ENCODE measurements at regions not wholly inside any gene's neighbourhood (a gene's known extent, or its start where the extent isn't known, plus 50 kb on each side); places are given as distances from the start of the nearest gene placed in this dataset.
"Not testable (repeated sequence)": the region's sequence is repeated elsewhere in the genome, so short reads cannot be mapped to it uniquely, and the experiment has no call there.

DNA sequence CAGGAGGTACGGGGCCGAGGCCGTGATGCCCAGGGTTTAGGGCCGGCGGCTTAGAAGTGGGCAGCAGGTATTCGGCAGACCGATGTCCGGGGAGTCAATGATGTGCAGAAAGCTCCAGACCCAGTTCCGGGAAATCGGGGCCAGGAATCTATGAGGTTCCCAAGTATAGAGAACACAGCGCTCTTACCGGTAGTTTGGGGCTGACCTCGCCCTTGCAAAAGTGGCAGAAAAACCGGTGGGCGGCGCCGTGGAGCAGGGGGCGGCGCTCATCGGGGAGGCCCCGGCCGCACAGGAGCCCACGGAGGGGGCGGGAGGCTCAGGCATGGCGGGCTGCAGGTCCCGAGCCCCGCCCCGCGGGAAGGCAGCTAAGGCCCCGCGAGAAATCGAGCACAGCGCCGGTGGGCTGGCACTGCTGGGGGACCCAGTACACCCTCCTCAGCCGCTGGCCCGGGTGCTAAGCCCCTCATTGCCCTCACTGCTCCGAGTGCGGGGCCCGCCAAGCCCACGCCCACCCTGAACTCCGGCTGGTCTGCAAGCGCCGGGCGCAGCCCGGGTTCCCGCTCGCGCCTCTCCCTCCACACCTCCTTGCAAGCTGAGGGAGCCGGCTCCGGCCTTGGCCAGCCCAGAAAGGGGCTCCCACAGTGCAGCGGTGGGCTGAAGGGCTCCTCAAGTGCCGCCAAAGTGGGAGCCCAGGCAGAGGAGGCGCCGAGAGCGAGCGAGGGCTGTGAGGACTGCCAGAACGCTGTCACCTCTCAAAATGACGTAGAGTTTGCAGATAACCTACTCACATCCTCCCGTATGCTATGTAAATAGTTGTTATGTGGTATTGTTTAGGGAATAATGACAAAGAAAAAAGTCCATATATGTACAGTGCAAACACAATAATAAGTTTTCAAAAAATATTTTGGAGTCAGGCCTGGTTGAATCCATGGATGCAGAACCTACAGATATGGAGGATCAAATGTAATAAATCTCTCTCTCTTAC lies 80.6 kb upstream of the NBPF20 start:
- TF ChIP-seq POLR2A, POLR2AphosphoS5 (IDR thresholded peaks at IDR 0.05): not testable (repeated sequence)
- TF ChIP-seq, protein P1, sequence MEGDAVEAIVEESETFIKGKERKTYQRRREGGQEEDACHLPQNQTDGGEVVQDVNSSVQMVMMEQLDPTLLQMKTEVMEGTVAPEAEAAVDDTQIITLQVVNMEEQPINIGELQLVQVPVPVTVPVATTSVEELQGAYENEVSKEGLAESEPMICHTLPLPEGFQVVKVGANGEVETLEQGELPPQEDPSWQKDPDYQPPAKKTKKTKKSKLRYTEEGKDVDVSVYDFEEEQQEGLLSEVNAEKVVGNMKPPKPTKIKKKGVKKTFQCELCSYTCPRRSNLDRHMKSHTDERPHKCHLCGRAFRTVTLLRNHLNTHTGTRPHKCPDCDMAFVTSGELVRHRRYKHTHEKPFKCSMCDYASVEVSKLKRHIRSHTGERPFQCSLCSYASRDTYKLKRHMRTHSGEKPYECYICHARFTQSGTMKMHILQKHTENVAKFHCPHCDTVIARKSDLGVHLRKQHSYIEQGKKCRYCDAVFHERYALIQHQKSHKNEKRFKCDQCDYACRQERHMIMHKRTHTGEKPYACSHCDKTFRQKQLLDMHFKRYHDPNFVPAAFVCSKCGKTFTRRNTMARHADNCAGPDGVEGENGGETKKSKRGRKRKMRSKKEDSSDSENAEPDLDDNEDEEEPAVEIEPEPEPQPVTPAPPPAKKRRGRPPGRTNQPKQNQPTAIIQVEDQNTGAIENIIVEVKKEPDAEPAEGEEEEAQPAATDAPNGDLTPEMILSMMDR (IDR thresholded peaks at IDR 0.05) = not testable (repeated sequence)

Measured in prostate gland (tissue), 2 donors.